HL-60 (cell line): ENCODE measurements at regions not wholly inside any gene's neighbourhood (a gene's known extent, or its start where the extent isn't known, plus 50 kb on each side); places are given as distances from the start of the nearest gene placed in this dataset.

Source experiments
- POLR2AphosphoS5 ChIP-seq: IDR thresholded peaks from 2 replicates; pipeline ENCODE4 v1.6.1; 2012; ENCODE audit warnings: low read depth
- SPI1 ChIP-seq: IDR thresholded peaks from 2 replicates; pipeline ENCODE4 v1.6.1; 2012; ENCODE audit warnings: low read depth, mild to moderate bottlenecking, borderline replicate concordance
- TF ChIP-seq, protein P1 (sequence below): IDR thresholded peaks from one replicate; pipeline ENCODE4 v1.5.1; 2011; ENCODE audit warnings: low read length, control low read depth, inconsistent platforms; ENCODE audit not compliant: insufficient read depth
- TF ChIP-seq, protein P2 (sequence below): IDR thresholded peaks from 2 replicates; pipeline ENCODE4 v1.6.1; 2012; ENCODE audit warnings: low read depth; ENCODE audit not compliant: insufficient replicate concordance

DNA sequence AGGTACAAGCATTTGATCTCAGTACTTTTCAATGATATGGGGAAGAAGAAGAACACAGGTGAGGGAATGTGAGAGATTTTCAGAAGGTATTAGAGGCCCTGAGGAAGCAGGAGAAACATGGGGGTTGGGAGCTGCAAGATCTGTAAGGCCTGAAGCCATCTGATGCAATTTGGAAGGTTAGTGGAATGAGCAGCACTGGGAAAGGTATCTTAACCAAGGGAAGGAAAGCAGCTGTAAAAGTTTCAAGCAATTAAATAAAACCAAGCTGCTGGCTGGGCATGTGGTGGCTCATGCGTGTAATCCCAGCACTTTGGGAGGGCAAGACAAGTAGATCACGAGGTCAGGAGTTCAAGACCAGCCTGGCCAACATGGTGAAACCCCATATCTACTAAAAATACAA, 104.4 kb upstream of the PARP11 start:
- TF ChIP-seq, protein P1, sequence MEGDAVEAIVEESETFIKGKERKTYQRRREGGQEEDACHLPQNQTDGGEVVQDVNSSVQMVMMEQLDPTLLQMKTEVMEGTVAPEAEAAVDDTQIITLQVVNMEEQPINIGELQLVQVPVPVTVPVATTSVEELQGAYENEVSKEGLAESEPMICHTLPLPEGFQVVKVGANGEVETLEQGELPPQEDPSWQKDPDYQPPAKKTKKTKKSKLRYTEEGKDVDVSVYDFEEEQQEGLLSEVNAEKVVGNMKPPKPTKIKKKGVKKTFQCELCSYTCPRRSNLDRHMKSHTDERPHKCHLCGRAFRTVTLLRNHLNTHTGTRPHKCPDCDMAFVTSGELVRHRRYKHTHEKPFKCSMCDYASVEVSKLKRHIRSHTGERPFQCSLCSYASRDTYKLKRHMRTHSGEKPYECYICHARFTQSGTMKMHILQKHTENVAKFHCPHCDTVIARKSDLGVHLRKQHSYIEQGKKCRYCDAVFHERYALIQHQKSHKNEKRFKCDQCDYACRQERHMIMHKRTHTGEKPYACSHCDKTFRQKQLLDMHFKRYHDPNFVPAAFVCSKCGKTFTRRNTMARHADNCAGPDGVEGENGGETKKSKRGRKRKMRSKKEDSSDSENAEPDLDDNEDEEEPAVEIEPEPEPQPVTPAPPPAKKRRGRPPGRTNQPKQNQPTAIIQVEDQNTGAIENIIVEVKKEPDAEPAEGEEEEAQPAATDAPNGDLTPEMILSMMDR = no peak
- TF ChIP-seq POLR2AphosphoS5 = no peak
- TF ChIP-seq, protein P2, sequence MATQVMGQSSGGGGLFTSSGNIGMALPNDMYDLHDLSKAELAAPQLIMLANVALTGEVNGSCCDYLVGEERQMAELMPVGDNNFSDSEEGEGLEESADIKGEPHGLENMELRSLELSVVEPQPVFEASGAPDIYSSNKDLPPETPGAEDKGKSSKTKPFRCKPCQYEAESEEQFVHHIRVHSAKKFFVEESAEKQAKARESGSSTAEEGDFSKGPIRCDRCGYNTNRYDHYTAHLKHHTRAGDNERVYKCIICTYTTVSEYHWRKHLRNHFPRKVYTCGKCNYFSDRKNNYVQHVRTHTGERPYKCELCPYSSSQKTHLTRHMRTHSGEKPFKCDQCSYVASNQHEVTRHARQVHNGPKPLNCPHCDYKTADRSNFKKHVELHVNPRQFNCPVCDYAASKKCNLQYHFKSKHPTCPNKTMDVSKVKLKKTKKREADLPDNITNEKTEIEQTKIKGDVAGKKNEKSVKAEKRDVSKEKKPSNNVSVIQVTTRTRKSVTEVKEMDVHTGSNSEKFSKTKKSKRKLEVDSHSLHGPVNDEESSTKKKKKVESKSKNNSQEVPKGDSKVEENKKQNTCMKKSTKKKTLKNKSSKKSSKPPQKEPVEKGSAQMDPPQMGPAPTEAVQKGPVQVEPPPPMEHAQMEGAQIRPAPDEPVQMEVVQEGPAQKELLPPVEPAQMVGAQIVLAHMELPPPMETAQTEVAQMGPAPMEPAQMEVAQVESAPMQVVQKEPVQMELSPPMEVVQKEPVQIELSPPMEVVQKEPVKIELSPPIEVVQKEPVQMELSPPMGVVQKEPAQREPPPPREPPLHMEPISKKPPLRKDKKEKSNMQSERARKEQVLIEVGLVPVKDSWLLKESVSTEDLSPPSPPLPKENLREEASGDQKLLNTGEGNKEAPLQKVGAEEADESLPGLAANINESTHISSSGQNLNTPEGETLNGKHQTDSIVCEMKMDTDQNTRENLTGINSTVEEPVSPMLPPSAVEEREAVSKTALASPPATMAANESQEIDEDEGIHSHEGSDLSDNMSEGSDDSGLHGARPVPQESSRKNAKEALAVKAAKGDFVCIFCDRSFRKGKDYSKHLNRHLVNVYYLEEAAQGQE = no peak
- no peak for TF ChIP-seq SPI1
